ENCODE measurements at regions not wholly inside any gene's neighbourhood (a gene's known extent, or its start where the extent isn't known, plus 50 kb on each side); places are given as distances from the start of the nearest gene placed in this dataset.
"Not testable (repeated sequence)": the region's sequence is repeated elsewhere in the genome, so short reads cannot be mapped to it uniquely, and the experiment has no call there.

GRCh38 chr5:124614836-124615385 is 131.5 kb downstream of the ZNF608 start:
- no peak overlapping the region for H3K27ac ChIP-seq
- TF ChIP-seq ZFX (IDR thresholded peaks at IDR 0.05; ENCODE audit: borderline replicate concordance) = no peak
- no peak for TF ChIP-seq CTCF (IDR thresholded peaks at IDR 0.05)

GRCh38 chr5:124614105-124614504 is 132.3 kb downstream of the ZNF608 start:
- no peak overlapping the region for H3K27ac ChIP-seq
- TF ChIP-seq ZFX (IDR thresholded peaks at IDR 0.05; ENCODE audit: borderline replicate concordance) = no peak
- no peak for TF ChIP-seq CTCF (IDR thresholded peaks at IDR 0.05)

DNA sequence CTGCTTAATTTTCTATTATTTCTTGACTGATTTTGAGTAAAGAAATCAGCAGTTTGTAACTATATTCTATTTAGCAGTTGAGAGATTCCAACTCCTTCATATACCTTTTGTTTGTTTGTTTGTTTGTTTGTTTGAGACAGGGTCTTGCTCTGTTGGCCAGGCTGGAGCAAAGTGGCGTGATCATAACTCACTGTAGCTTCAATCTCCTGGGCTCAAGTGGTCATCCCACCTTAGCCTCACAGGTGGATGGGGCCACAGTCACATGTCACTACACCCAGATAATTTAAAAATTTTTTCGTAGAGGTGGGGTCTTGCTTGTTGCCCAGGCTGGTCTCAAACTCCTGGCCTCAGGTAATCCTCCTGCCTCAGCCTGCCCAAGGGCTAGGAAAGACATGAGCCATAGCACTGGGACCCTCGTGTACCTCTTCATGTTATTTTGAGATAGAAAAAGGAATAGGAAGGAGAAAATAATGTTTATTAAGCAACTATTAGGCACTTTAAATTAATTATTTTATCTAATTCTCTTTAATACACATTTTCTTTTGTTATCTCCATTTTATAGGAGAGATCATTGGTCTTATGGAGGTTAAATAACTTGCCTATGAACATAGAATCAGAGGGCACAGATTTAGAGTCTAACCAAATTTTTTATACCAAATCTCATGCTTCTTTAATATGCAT is 133.0 kb downstream of the ZNF608 start:
- H3K27ac ChIP-seq = no peak overlapping the region
- no peak for TF ChIP-seq CTCF (IDR thresholded peaks at IDR 0.05)
- no peak for TF ChIP-seq ZFX (IDR thresholded peaks at IDR 0.05; ENCODE audit: borderline replicate concordance)

- TF ChIP-seq ZFX (IDR thresholded peaks at IDR 0.05; ENCODE audit: borderline replicate concordance) (no peak), CTCF (IDR thresholded peaks at IDR 0.05) (no peak)
- no peak overlapping the region for H3K27ac ChIP-seq
Measured at GRCh38 chr5:124612023-124612422, 134.4 kb downstream of the ZNF608 start.

- H3K27ac ChIP-seq = not testable (repeated sequence)
Measured at GRCh38 chr5:124611262-124611661, 135.2 kb downstream of the ZNF608 start.

DNA sequence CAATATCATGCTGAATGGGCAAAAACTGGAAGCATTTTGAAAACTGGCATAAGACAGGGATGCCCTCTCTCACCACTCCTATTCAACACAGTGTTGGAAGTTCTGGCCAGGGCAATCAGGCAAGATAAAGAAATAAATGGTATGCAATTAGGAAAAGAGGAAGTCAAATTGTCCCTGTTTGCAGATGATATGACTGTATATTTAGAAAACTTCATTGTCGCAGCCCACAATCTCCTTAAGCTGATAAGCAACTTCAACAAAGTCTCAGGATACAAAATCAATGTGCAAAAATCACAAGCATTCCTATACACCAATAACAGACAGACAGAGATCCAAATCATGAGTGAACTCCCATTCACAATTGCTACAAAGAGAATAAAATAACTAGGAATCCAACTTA is 136.8 kb downstream of the ZNF608 start:
- not testable (repeated sequence) for H3K27ac ChIP-seq

- no peak for TF ChIP-seq CTCF (IDR thresholded peaks at IDR 0.05)
- TF ChIP-seq ZFX (IDR thresholded peaks at IDR 0.05; ENCODE audit: borderline replicate concordance) = no peak
- no peak overlapping the region for H3K27ac ChIP-seq
Measured at GRCh38 chr5:124606543-124606942, 139.9 kb downstream of the ZNF608 start.

DNA sequence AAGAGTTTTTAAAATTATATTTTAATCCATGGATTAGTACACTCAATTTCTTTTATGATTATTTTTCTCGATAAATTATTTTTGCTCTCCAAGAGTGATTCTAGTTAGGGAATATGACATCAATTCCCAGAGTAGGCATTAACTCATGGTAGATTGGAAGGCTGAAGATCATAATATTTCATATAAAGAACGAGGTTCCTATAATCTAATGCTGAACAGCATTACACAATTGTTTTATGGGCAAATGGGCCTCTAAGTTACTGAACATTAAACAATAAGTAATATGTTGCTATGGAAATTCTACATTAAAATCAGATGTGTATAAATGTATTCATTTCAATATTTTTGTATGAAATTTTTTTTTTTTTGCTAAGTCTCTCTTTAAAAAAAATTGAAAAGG is 140.3 kb downstream of the ZNF608 start:
- H3K27ac ChIP-seq = no peak overlapping the region
- TF ChIP-seq ZFX (IDR thresholded peaks at IDR 0.05; ENCODE audit: borderline replicate concordance) (no peak), CTCF (IDR thresholded peaks at IDR 0.05) (no peak)

Measured in 22Rv1 (cell line).